Progenitor cell of endocrine pancreas (in vitro differentiated cells): ENCODE measurements at regions not wholly inside any gene's neighbourhood (a gene's known extent, or its start where the extent isn't known, plus 50 kb on each side); places are given as distances from the start of the nearest gene placed in this dataset.

ENCODE experiments used
- DNase-seq: peaks from one replicate; pipeline ENCODE4 v3.0.0; 2021; ENCODE audit warnings: low spot score; ENCODE audit not compliant: unreplicated experiment
- H3K27ac Mint-ChIP-seq: 2 replicates; pipeline ENCODE4 v1.8.0; 2021; ENCODE audit warnings: mild to moderate bottlenecking, moderate library complexity, mixed read lengths
- H3K27me3 Mint-ChIP-seq: 2 replicates; pipeline ENCODE4 v1.8.0; 2021; ENCODE audit warnings: mixed read lengths
- H3K36me3 Mint-ChIP-seq: 2 replicates; pipeline ENCODE4 v1.8.0; 2022; ENCODE audit warnings: mixed read lengths; ENCODE audit not compliant: insufficient read depth
- H3K4me1 Mint-ChIP-seq: 2 replicates; pipeline ENCODE4 v1.8.0; 2021; ENCODE audit warnings: low read depth, mixed read lengths
- H3K4me3 Mint-ChIP-seq: 2 replicates; pipeline ENCODE4 v1.8.0; 2021; ENCODE audit warnings: low read depth, mild to moderate bottlenecking, moderate library complexity, mixed read lengths
- H3K9me3 Mint-ChIP-seq: 2 replicates; pipeline ENCODE4 v1.8.0; 2021; ENCODE audit warnings: low read depth, mixed read lengths
- TF ChIP-seq, protein P1 (sequence below): fragments of 200-600 bp; sonication (generic); IDR thresholded peaks from one replicate; pipeline ENCODE4 v1.5.0; 2021; ENCODE audit warnings: antibody characterized with exemption, mild to moderate bottlenecking; ENCODE audit not compliant: unreplicated experiment

- Mint-ChIP-seq H3K4me3 (no peak overlapping the region), H3K27me3 (peaks cover 3% of the 10 kb centered on the region), H3K27ac (peak overlapping the region; percentile 66), H3K4me1 (peaks cover 18% of the 10 kb centered on the region), H3K9me3 (no peaks in the 10 kb centered on the region), H3K36me3 (no peaks in the 10 kb centered on the region)
- TF ChIP-seq, protein P1, sequence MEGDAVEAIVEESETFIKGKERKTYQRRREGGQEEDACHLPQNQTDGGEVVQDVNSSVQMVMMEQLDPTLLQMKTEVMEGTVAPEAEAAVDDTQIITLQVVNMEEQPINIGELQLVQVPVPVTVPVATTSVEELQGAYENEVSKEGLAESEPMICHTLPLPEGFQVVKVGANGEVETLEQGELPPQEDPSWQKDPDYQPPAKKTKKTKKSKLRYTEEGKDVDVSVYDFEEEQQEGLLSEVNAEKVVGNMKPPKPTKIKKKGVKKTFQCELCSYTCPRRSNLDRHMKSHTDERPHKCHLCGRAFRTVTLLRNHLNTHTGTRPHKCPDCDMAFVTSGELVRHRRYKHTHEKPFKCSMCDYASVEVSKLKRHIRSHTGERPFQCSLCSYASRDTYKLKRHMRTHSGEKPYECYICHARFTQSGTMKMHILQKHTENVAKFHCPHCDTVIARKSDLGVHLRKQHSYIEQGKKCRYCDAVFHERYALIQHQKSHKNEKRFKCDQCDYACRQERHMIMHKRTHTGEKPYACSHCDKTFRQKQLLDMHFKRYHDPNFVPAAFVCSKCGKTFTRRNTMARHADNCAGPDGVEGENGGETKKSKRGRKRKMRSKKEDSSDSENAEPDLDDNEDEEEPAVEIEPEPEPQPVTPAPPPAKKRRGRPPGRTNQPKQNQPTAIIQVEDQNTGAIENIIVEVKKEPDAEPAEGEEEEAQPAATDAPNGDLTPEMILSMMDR: no peak
- DNase-seq: no peak
Observed at GRCh38 chr14:66360366-66360926, 125.7 kb upstream of the CCDC196 start.

DNA sequence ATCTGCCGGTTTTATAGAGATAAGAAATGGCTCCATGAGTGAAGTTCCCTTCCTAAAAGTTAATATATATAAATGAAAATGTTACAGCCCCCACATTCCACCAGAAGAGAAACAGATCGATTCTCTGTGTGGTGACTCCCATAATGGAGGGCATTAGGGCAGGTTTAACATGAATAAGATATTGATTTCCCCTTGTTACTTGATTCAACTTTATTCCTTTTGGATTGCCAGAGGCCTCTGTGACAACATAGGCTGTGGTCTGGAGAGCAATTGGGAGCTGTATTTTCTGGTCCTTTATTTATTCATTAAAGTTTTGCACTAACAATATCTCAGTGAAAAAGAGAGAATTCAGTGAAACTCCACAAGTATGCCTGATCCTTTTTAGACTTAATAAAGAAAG, 125.2 kb upstream of the CCDC196 start:
- H3K4me1 Mint-ChIP-seq: peaks cover 16% of the 10 kb centered on the region
- peaks cover 3% of the 10 kb centered on the region for H3K27me3 Mint-ChIP-seq
- no peak for DNase-seq
- H3K4me3 Mint-ChIP-seq: no peak overlapping the region
- H3K9me3 Mint-ChIP-seq: no peaks in the 10 kb centered on the region
- TF ChIP-seq, protein P1: no peak
- H3K36me3 Mint-ChIP-seq: no peaks in the 10 kb centered on the region
- no peak overlapping the region for H3K27ac Mint-ChIP-seq

DNA sequence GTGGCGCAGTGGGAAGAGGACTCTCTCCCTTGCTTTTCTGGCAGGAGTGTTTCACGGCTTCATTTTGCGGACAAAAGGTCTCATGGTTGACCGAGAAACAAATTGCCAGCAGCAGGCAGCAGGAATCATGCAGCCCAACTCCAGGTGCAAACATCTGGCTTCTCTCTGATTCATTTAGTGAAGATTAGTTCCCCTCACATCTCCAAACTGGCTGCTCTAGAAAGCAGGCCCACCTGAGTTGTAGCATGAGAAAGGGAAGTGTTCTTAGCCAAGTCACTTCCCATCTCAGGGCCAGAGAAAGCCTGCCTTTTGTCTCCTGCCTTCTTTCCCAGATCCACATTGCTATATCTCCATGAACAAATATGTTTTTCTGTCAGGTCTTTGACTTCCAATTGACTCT, 120.8 kb upstream of the CCDC196 start:
- Mint-ChIP-seq H3K4me1 (peaks cover 6% of the 10 kb centered on the region), H3K4me3 (no peak overlapping the region), H3K9me3 (no peaks in the 10 kb centered on the region), H3K36me3 (no peaks in the 10 kb centered on the region), H3K27me3 (peaks cover 3% of the 10 kb centered on the region), H3K27ac (no peak overlapping the region)
- DNase-seq: no peak
- TF ChIP-seq, protein P1: no peak

DNA sequence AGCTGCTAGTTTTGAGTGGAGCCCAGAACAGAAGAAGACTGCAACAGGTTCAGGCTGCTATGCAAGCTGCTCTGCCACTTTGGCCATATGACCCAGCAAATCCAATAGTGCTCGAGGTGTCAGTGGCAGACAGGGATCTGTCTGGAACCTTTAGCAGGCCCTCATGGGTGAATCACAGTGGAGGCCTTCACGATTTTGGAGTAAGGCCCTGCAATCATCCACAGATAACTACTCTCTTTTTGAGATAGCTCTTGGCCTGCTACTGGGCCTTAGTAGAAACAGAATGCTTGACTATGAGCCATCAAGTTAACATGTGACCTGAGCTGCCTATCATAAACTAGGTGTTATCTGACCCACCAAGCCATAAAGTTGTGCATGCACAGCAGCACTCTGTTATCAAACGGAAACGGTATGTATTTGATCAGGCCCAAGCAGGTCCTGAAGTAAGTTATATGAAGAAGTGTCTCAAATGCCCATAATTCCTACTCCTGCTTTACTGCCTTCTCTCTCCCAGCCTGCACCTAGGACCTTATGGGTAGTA, 116.9 kb upstream of the CCDC196 start:
- TF ChIP-seq, protein P1: no peak
- DNase-seq: no peak
- Mint-ChIP-seq H3K27me3 (no peaks in the 10 kb centered on the region), H3K27ac (no peak overlapping the region), H3K36me3 (no peaks in the 10 kb centered on the region), H3K4me1 (no peaks in the 10 kb centered on the region), H3K9me3 (no peaks in the 10 kb centered on the region), H3K4me3 (no peak overlapping the region)

GRCh38 chr14:66371776-66372175, 114.4 kb upstream of the CCDC196 start:
- DNase-seq: no peak
- Mint-ChIP-seq H3K4me3 (no peak overlapping the region), H3K9me3 (no peaks in the 10 kb centered on the region), H3K27me3 (peaks cover 3% of the 10 kb centered on the region), H3K27ac (no peak overlapping the region), H3K4me1 (no peaks in the 10 kb centered on the region), H3K36me3 (no peaks in the 10 kb centered on the region)
- TF ChIP-seq, protein P1: no peak
